ENCODE measurements at regions not wholly inside any gene's neighbourhood (a gene's known extent, or its start where the extent isn't known, plus 50 kb on each side); places are given as distances from the start of the nearest gene placed in this dataset.
"Not testable (repeated sequence)": the region's sequence is repeated elsewhere in the genome, so short reads cannot be mapped to it uniquely, and the experiment has no call there.

GRCh38 chr10:28906934-28907333, 229.6 kb downstream of the BAMBI start:
- H3K4me3 ChIP-seq: no peak overlapping the region
- TF ChIP-seq CTCF (IDR thresholded peaks at IDR 0.05): no peak
- TF ChIP-seq POLR2A (IDR thresholded peaks at IDR 0.05): no peak
- H3K4me1 ChIP-seq: no peaks in the 10 kb centered on the region
- no peaks in the 10 kb centered on the region for H3K27me3 ChIP-seq
- no peaks in the 10 kb centered on the region for H3K9me3 ChIP-seq
- intact Hi-C loops (cut with DNase I): no loop called here
- no peaks in the 10 kb centered on the region for H3K36me3 ChIP-seq
- DNase-seq (ENCODE audit: extremely low spot score in 2 of 2): no peak
- no peak overlapping the region for H3K27ac ChIP-seq

DNA sequence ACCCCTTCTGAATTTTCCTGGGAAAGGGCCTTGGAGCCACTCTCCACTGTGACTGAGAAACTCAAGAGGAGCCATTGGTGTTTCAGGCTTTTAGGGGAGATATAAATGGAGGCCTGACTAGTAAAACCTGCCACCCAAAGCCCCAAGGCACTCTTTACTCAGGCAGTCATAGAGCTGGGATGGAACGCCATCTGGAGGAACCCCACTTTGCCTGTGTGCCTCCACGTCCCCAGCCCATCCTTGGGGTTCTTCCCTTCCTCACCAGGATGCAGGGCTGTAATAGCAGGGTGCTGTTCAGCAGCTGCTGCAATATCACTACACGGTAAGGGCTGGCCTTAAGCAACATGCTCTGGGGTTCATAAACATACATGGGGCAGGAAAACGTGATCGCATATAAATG, 232.6 kb downstream of the BAMBI start:
- Histone ChIP-seq H3K27me3 (no peaks in the 10 kb centered on the region), H3K36me3 (no peaks in the 10 kb centered on the region), H3K4me1 (no peaks in the 10 kb centered on the region), H3K4me3 (no peak overlapping the region), H3K9me3 (no peaks in the 10 kb centered on the region), H3K27ac (no peak overlapping the region)
- intact Hi-C loops (cut with DNase I): no loop called here
- TF ChIP-seq CTCF (IDR thresholded peaks at IDR 0.05): no peak
- TF ChIP-seq POLR2AphosphoS5 (IDR thresholded peaks at IDR 0.05; ENCODE audit: insufficient read depth in 1 of 2, low read depth in 1 of 2): no peak
- no peak for TF ChIP-seq POLR2A (IDR thresholded peaks at IDR 0.05)
- no peak for DNase-seq (ENCODE audit: extremely low spot score in 2 of 2)

DNA sequence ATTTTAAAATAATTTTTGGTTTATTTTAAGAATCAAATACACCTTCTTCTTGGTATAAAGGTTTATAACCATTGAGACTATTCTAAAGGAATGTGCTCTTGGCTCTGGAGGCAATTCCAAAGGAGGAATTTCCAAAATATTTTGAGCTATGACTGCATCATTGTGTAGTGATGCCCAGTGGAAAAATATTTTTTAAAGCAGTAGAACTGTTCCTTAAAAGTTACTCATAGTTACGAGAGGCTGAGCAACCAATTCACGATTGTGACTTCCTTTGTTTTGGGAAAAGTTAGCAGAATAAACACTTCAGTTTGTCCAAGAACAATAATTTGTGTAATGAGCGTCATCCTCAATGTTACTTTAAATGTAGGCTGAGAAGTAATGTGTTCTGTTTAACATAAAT, 233.6 kb downstream of the BAMBI start:
- no peaks in the 10 kb centered on the region for H3K27me3 ChIP-seq
- H3K4me3 ChIP-seq: no peak overlapping the region
- H3K4me1 ChIP-seq: no peaks in the 10 kb centered on the region
- intact Hi-C loops (cut with DNase I): no loop called here
- no peak for TF ChIP-seq POLR2A (IDR thresholded peaks at IDR 0.05)
- TF ChIP-seq POLR2AphosphoS5 (IDR thresholded peaks at IDR 0.05; ENCODE audit: insufficient read depth in 1 of 2, low read depth in 1 of 2): no peak
- TF ChIP-seq CTCF (IDR thresholded peaks at IDR 0.05): no peak
- no peaks in the 10 kb centered on the region for H3K36me3 ChIP-seq
- DNase-seq (ENCODE audit: extremely low spot score in 2 of 2): no peak
- no peak overlapping the region for H3K27ac ChIP-seq
- no peaks in the 10 kb centered on the region for H3K9me3 ChIP-seq

- H3K4me1 ChIP-seq; DNase-seq (ENCODE audit: extremely low spot score in 2 of 2); H3K4me3 ChIP-seq; H3K9me3 ChIP-seq; H3K27ac ChIP-seq; H3K36me3 ChIP-seq; H3K27me3 ChIP-seq; intact Hi-C loops (cut with DNase I): not testable (repeated sequence)
Observed at GRCh38 chr10:28911511-28911910, 234.2 kb downstream of the BAMBI start.

DNA sequence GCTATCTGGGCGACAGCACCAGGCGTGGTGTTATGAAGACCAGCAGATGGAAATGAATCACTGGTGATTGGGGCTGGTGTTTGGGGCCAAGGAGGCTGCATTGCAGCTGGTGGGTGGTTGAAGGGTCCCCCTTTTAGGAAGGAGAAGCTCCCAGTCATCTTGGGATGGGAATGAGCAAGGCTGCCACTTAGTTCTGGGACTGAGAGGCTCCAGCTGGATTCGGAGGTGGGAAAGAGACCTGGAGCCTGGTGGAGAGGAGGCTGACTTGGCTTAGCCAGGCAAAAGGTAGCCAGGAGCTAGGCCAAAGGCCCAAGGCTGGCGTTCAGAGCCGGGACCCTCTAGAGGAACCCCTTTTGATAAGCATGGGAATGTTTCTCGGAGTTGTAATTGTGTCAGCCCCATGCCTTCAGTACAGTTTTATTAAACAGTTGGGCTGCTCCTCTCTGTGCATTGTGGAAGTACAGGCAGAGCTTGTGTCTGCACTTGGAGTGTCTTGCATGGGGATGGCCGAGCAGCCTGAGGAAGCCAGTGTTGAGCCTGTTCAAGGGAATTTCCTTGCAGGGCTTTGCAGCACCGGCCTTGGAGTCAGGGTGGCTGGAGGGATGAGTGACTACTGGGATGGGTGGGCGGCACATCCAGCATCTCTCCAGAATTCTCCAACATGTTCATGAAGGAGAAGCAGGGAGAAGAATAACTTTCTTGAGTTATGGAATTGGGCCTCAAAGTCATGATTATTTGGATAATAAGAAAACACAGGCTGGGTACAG, 234.9 kb downstream of the BAMBI start:
- no peak for DNase-seq (ENCODE audit: extremely low spot score in 2 of 2)
- Histone ChIP-seq H3K4me1 (no peaks in the 10 kb centered on the region), H3K27ac (no peak overlapping the region), H3K9me3 (no peaks in the 10 kb centered on the region), H3K36me3 (no peaks in the 10 kb centered on the region), H3K27me3 (no peaks in the 10 kb centered on the region), H3K4me3 (no peak overlapping the region)
- TF ChIP-seq POLR2AphosphoS5 (IDR thresholded peaks at IDR 0.05; ENCODE audit: insufficient read depth in 1 of 2, low read depth in 1 of 2): no peak
- no peak for TF ChIP-seq CTCF (IDR thresholded peaks at IDR 0.05)
- TF ChIP-seq POLR2A (IDR thresholded peaks at IDR 0.05): no peak
- intact Hi-C loops (cut with DNase I): no loop called here
